ENCODE measurements at regions not wholly inside any gene's neighbourhood (a gene's known extent, or its start where the extent isn't known, plus 50 kb on each side); places are given as distances from the start of the nearest gene placed in this dataset.
"Not testable (repeated sequence)": the region's sequence is repeated elsewhere in the genome, so short reads cannot be mapped to it uniquely, and the experiment has no call there.

- H3K4me3 ChIP-seq (ENCODE audit: low read length), result no peak overlapping the region
- TF ChIP-seq CTCF (conservative IDR thresholded peaks at IDR 0.05; ENCODE audit: low read depth, low read length), result no peak
- no peak for DNase-seq (ENCODE audit: low read depth)
These were observed 449.2 kb downstream of the GJA1 start for GRCh38 chr6:121884620-121885019.

GRCh38 chr6:121885399-121886152 is 450.1 kb downstream of the GJA1 start:
- H3K4me3 ChIP-seq (ENCODE audit: low read length), result no peak overlapping the region
- TF ChIP-seq CTCF (conservative IDR thresholded peaks at IDR 0.05; ENCODE audit: low read depth, low read length), result no peak
- no peak for DNase-seq (ENCODE audit: low read depth)

- no peak overlapping the region for H3K4me3 ChIP-seq (ENCODE audit: low read length)
- TF ChIP-seq CTCF (conservative IDR thresholded peaks at IDR 0.05; ENCODE audit: low read depth, low read length), result no peak
- DNase-seq (ENCODE audit: low read depth), result no peak
These were observed 450.9 kb downstream of the GJA1 start for GRCh38 chr6:121886223-121886830.

- no peak for TF ChIP-seq CTCF (conservative IDR thresholded peaks at IDR 0.05; ENCODE audit: low read depth, low read length)
- DNase-seq (ENCODE audit: low read depth), result no peak
These were observed 452.3 kb downstream of the GJA1 start for GRCh38 chr6:121887724-121888123.

GRCh38 chr6:121890307-121890910 is 455.0 kb downstream of the GJA1 start:
- H3K4me3 ChIP-seq (ENCODE audit: low read length), result no peak overlapping the region
- DNase-seq (ENCODE audit: low read depth), result no peak
- no peak for TF ChIP-seq CTCF (conservative IDR thresholded peaks at IDR 0.05; ENCODE audit: low read depth, low read length)

More at GRCh38 chr6:121887724-121888123, 452.3 kb downstream of the GJA1 start:
- H3K4me3 ChIP-seq (ENCODE audit: low read length), result no peak overlapping the region

GRCh38 chr6:121895731-121896130 is 460.3 kb downstream of the GJA1 start:
- DNase-seq (ENCODE audit: low read depth); H3K4me3 ChIP-seq (ENCODE audit: low read length): not testable (repeated sequence)

GRCh38 chr6:121896363-121896762 is 460.9 kb downstream of the GJA1 start:
- no peak for TF ChIP-seq CTCF (conservative IDR thresholded peaks at IDR 0.05; ENCODE audit: low read depth, low read length)
- no peak for DNase-seq (ENCODE audit: low read depth)
- H3K4me3 ChIP-seq (ENCODE audit: low read length), result no peak overlapping the region
